Mesenchymal stem cell (in vitro differentiated cells and primary cell): ENCODE measurements at regions not wholly inside any gene's neighbourhood (a gene's known extent, or its start where the extent isn't known, plus 50 kb on each side); places are given as distances from the start of the nearest gene placed in this dataset.

Experiments
- DNase-seq: peaks from one replicate; pipeline ENCODE4 v3.0.0-alpha.2; 2013
- H2AFZ ChIP-seq: one replicate; pipeline ENCODE4 v1.6.1; 2013; ENCODE audit warnings: low read depth, mild to moderate bottlenecking, control low read depth, inconsistent platforms, low read length, moderate library complexity
- H2AK5ac ChIP-seq: 2 replicates; pipeline ENCODE4 v1.6.1; 2013; ENCODE audit warnings: low read length, moderate library complexity, mild to moderate bottlenecking, inconsistent platforms; ENCODE audit not compliant: severe bottlenecking
- H2BK120ac ChIP-seq: one replicate; pipeline ENCODE4 v1.6.1; 2013; ENCODE audit warnings: low read depth, mild to moderate bottlenecking, inconsistent platforms, low read length, moderate library complexity
- H2BK12ac ChIP-seq, 2 experiments: one replicate each; pipeline ENCODE4 v1.6.1; 2013; ENCODE audit warnings: inconsistent platforms in 2 of 2, low read length in 2 of 2, mild to moderate bottlenecking in 2 of 2, moderate library complexity in 2 of 2, control low read depth in 1 of 2
- H2BK15ac ChIP-seq: one replicate; pipeline ENCODE4 v1.6.1; 2013; ENCODE audit warnings: mild to moderate bottlenecking, low read depth, inconsistent platforms; ENCODE audit not compliant: poor library complexity, severe bottlenecking
- H2BK5ac ChIP-seq: 2 replicates; pipeline ENCODE4 v1.6.1; 2013; ENCODE audit warnings: low read depth, mild to moderate bottlenecking, low read length, control low read depth, inconsistent platforms; ENCODE audit not compliant: poor library complexity, severe bottlenecking
- H3K14ac ChIP-seq, 2 experiments: one replicate each; pipeline ENCODE4 v1.6.1; 2013; ENCODE audit warnings: inconsistent platforms in 2 of 2, low read length in 2 of 2, control low read depth in 1 of 2, mild to moderate bottlenecking in 1 of 2, moderate library complexity in 1 of 2
- H3K18ac ChIP-seq, 2 experiments: one replicate each; pipeline ENCODE4 v1.6.1; 2013; ENCODE audit warnings: inconsistent platforms in 2 of 2, low read length in 2 of 2, control low read depth in 1 of 2, low read depth in 1 of 2, mild to moderate bottlenecking in 1 of 2
- H3K23ac ChIP-seq, 2 experiments: one replicate each; pipeline ENCODE4 v1.6.1; 2013; ENCODE audit warnings: inconsistent platforms in 2 of 2, low read length in 2 of 2, mild to moderate bottlenecking in 2 of 2, moderate library complexity in 2 of 2, control low read depth in 1 of 2
- H3K27ac ChIP-seq: 2 replicates; pipeline ENCODE4 v1.5.1; 2013; ENCODE audit warnings: mild to moderate bottlenecking, moderate library complexity, low read length, control low read depth, inconsistent platforms; ENCODE audit not compliant: poor library complexity, severe bottlenecking
- H3K27me3 ChIP-seq, 2 experiments: 2 replicates each; pipeline versions ENCODE4 v1.6.1 to v1.7.0; 2013; ENCODE audit warnings: low read length in 2 of 2, mild to moderate bottlenecking in 2 of 2, moderate library complexity in 2 of 2, control low read depth in 1 of 2, inconsistent platforms in 1 of 2; ENCODE audit not compliant: control insufficient read depth in 1 of 2, insufficient read depth in 1 of 2
- H3K36me3 ChIP-seq, 2 experiments: 2 replicates each; pipeline versions ENCODE4 v1.6.1 to v1.7.0; 2013; ENCODE audit warnings: low read length in 2 of 2, control low read depth in 1 of 2, inconsistent platforms in 1 of 2, low read depth in 1 of 2, mild to moderate bottlenecking in 1 of 2; ENCODE audit not compliant: insufficient read depth in 2 of 2, control insufficient read depth in 1 of 2
- H3K4ac ChIP-seq, 2 experiments: one replicate each; pipeline ENCODE4 v1.6.1; 2013; ENCODE audit warnings: inconsistent platforms in 2 of 2, low read length in 2 of 2, mild to moderate bottlenecking in 2 of 2, moderate library complexity in 2 of 2, control low read depth in 1 of 2, low read depth in 1 of 2
- H3K4me1 ChIP-seq: 2 replicates; pipeline ENCODE4 v1.6.1; 2013; ENCODE audit warnings: low read depth, low read length, control low read depth; ENCODE audit not compliant: control insufficient read depth, insufficient read depth
- H3K4me2 ChIP-seq: 2 replicates; pipeline ENCODE4 v1.6.1; 2013; ENCODE audit warnings: low read length, mild to moderate bottlenecking, inconsistent platforms; ENCODE audit not compliant: poor library complexity, severe bottlenecking
- H3K4me3 ChIP-seq, 2 experiments: 2 replicates each; pipeline versions ENCODE4 v1.5.1 to v1.7.0; 2013; ENCODE audit warnings: low read length in 2 of 2, mild to moderate bottlenecking in 2 of 2, control low read depth in 1 of 2, low read depth in 1 of 2; ENCODE audit not compliant: insufficient read depth in 1 of 2
- H3K79me1 ChIP-seq: replicated peaks from 2 replicates; pipeline ENCODE4 v1.6.1; 2013; ENCODE audit warnings: mild to moderate bottlenecking, control low read depth, low read length, inconsistent platforms; ENCODE audit not compliant: poor library complexity, severe bottlenecking
- H3K9ac ChIP-seq: 2 replicates; pipeline ENCODE4 v1.7.0; 2013; ENCODE audit warnings: mild to moderate bottlenecking, low read length, moderate library complexity
- H3K9me3 ChIP-seq: 2 replicates; pipeline ENCODE4 v1.7.0; 2013; ENCODE audit warnings: mild to moderate bottlenecking, low read length; ENCODE audit not compliant: control insufficient read depth
- H4K8ac ChIP-seq: one replicate; pipeline ENCODE4 v1.6.1; 2013; ENCODE audit warnings: inconsistent platforms, mild to moderate bottlenecking, low read length, moderate library complexity
- H4K91ac ChIP-seq: one replicate; pipeline ENCODE4 v1.6.1; 2013; ENCODE audit warnings: mild to moderate bottlenecking, low read length, inconsistent platforms
- WGBS: methylation state at CpG from one replicate; pipeline ENCODE4 v1.1.7; 2013; ENCODE audit warnings: mixed read lengths; 5-methylcytosine and 5-hydroxymethylcytosine counted together

DNA sequence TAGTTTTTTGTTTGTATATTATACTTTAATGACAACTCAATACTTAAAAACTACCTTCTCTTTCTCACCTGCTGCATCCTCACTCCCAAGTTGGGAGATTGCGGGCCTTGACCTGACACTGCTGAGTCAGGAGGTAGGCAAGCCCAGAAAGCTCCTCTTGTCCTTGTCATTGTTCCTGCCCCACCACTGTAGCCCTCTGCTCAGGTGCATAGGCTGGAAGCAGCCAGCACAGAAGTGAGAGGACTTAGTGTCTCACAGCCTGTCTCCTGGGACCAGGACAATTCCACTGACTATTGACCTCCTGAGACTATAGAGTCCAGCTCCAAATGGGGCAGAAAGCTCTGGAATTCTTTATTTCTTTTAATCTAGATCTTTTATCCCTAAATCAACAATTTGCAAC lies 123.5 kb upstream of the NDP start:
- DNase-seq, result no peak
- H3K23ac ChIP-seq, result no peak overlapping the region
- no peak overlapping the region for H2BK5ac ChIP-seq
- H3K27ac ChIP-seq, result no peak overlapping the region
- no peak overlapping the region for H3K9ac ChIP-seq
- no peak overlapping the region for H3K4me2 ChIP-seq
- no peak overlapping the region for H3K4ac ChIP-seq
- H2AK5ac ChIP-seq, result no peak overlapping the region
- H2AFZ ChIP-seq, result no peak overlapping the region
- H3K27me3 ChIP-seq, result peaks cover 0 to 36% of the 10 kb centered on the region in 2 experiments
- no peak overlapping the region for H4K8ac ChIP-seq
- no peaks in the 10 kb centered on the region for H3K79me1 ChIP-seq
- H4K91ac ChIP-seq, result no peak overlapping the region
- 100% methylated on average over 1 of the region's 1 CpG for WGBS
- no peak overlapping the region for H2BK15ac ChIP-seq
- H2BK12ac ChIP-seq, result no peak overlapping the region
- H3K4me1 ChIP-seq, result no peaks in the 10 kb centered on the region
- no peak overlapping the region for H3K18ac ChIP-seq
- no peaks in the 10 kb centered on the region for H3K9me3 ChIP-seq
- H3K36me3 ChIP-seq, result no peaks in the 10 kb centered on the region
- H3K4me3 ChIP-seq, result no peak overlapping the region
- H3K14ac ChIP-seq, result no peak overlapping the region
- no peak overlapping the region for H2BK120ac ChIP-seq

GRCh38 chrX:44094821-44095530 lies 121.8 kb upstream of the NDP start:
- Histone ChIP-seq H3K9ac (no peak overlapping the region), H3K18ac (no peak overlapping the region), H4K8ac (no peak overlapping the region), H3K4me3 (no peak overlapping the region), H2BK15ac (no peak overlapping the region), H3K9me3 (no peaks in the 10 kb centered on the region), H3K79me1 (no peaks in the 10 kb centered on the region), H2BK120ac (no peak overlapping the region), H2AFZ (no peak overlapping the region), H3K36me3 (no peaks in the 10 kb centered on the region), H3K4me1 (no peaks in the 10 kb centered on the region), H3K14ac (no peak overlapping the region), H3K4me2 (no peak overlapping the region), H4K91ac (no peak overlapping the region), H2BK5ac (no peak overlapping the region), H3K23ac (no peak overlapping the region), H2AK5ac (no peak overlapping the region), H3K27ac (no peak overlapping the region), H3K27me3 (peaks cover 0 to 36% of the 10 kb centered on the region in 2 experiments), H2BK12ac (no peak overlapping the region), H3K4ac (no peak overlapping the region)
- WGBS, result 85% methylated on average over 5 of the region's 8 CpGs
- no peak for DNase-seq

DNA sequence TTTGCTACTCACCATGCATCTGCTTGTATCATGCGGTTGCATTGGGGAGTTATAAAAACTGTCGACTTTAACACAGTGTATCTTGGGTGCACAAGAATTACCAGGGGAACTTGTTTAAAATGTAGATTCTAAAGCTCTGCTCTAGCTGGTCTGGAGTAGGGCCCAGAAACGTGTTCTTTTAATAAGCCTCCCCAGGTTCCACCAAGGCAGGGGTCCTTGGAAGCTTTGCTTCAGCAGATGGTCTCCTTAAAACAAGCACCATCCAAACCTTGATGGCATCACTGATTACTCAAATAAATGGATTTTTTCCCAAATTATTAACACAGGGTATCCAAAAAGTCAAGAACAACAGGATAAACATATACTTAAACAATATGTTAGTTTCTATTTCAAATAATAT lies 120.2 kb upstream of the NDP start:
- WGBS, result 98% methylated on average over 3 of the region's 3 CpGs
- Histone ChIP-seq H2BK12ac (no peak overlapping the region), H3K9ac (no peak overlapping the region)

GRCh38 chrX:44092778-44093177 lies 119.6 kb upstream of the NDP start:
- Histone ChIP-seq H3K27ac (no peak overlapping the region), H3K4me2 (no peak overlapping the region), H3K9me3 (no peaks in the 10 kb centered on the region), H3K9ac (no peak overlapping the region), H4K91ac (no peak overlapping the region), H3K14ac (no peak overlapping the region), H2BK12ac (no peak overlapping the region), H2BK5ac (no peak overlapping the region), H3K27me3 (peaks cover 0 to 29% of the 10 kb centered on the region in 2 experiments), H2AFZ (no peak overlapping the region), H3K18ac (no peak overlapping the region), H3K4ac (no peak overlapping the region), H2AK5ac (no peak overlapping the region), H3K4me3 (no peak overlapping the region), H2BK15ac (no peak overlapping the region), H4K8ac (no peak overlapping the region), H3K36me3 (no peaks in the 10 kb centered on the region), H3K4me1 (no peaks in the 10 kb centered on the region), H3K79me1 (no peaks in the 10 kb centered on the region), H2BK120ac (no peak overlapping the region), H3K23ac (no peak overlapping the region)
- DNase-seq, result no peak
- WGBS, result 44% methylated on average over 2 of the region's 2 CpGs

More for the DNA sequence above, 120.2 kb upstream of the NDP start:
- Histone ChIP-seq H2AK5ac (no peak overlapping the region), H3K4me2 (no peak overlapping the region), H3K27ac (no peak overlapping the region), H4K8ac (no peak overlapping the region), H2BK120ac (no peak overlapping the region), H2AFZ (no peak overlapping the region), H2BK15ac (no peak overlapping the region), H4K91ac (no peak overlapping the region), H2BK5ac (no peak overlapping the region), H3K79me1 (no peaks in the 10 kb centered on the region), H3K36me3 (no peaks in the 10 kb centered on the region), H3K4me3 (no peak overlapping the region), H3K4ac (no peak overlapping the region), H3K9me3 (no peaks in the 10 kb centered on the region), H3K14ac (no peak overlapping the region), H3K27me3 (peaks cover 0 to 29% of the 10 kb centered on the region in 2 experiments), H3K23ac (no peak overlapping the region), H3K18ac (no peak overlapping the region), H3K4me1 (no peaks in the 10 kb centered on the region)
- no peak for DNase-seq
